ENCODE measurements at regions not wholly inside any gene's neighbourhood (a gene's known extent, or its start where the extent isn't known, plus 50 kb on each side); places are given as distances from the start of the nearest gene placed in this dataset.

DNA sequence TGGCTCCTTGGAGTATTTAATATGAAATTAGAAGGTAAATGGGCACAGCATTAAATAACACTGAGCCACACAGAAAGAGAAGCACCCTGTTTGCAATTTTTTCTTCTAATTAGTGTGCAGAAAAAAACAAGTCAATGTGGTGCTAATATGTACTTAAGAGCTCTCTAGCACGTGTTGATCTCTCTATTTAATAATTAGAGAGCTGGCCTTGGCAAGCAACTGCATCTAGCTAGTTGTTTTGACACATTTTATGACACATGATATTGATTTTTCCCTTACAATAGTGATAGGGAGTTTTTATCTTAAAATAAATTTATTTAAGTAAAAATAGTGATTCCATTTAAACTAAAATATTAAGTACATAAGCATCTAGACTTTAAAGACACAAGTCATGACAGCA lies 54.5 kb upstream of the NUDT12 start:
- intact Hi-C loops (cut with micrococcal nuclease): no loop called here
- Mint-ChIP-seq H3K27ac (no peak overlapping the region), H3K4me3 (no peak overlapping the region), H3K36me3 (ENCODE audit: low read depth) (no peaks in the 10 kb centered on the region), H3K4me1 (no peaks in the 10 kb centered on the region), H3K27me3 (no peaks in the 10 kb centered on the region), H3K9me3 (no peaks in the 10 kb centered on the region)
- ATAC-seq (ENCODE audit: low read depth) (no peak), DNase-seq (no peak)
- CTCF ChIA-PET: no interaction called here
- TF ChIP-seq, protein P1, sequence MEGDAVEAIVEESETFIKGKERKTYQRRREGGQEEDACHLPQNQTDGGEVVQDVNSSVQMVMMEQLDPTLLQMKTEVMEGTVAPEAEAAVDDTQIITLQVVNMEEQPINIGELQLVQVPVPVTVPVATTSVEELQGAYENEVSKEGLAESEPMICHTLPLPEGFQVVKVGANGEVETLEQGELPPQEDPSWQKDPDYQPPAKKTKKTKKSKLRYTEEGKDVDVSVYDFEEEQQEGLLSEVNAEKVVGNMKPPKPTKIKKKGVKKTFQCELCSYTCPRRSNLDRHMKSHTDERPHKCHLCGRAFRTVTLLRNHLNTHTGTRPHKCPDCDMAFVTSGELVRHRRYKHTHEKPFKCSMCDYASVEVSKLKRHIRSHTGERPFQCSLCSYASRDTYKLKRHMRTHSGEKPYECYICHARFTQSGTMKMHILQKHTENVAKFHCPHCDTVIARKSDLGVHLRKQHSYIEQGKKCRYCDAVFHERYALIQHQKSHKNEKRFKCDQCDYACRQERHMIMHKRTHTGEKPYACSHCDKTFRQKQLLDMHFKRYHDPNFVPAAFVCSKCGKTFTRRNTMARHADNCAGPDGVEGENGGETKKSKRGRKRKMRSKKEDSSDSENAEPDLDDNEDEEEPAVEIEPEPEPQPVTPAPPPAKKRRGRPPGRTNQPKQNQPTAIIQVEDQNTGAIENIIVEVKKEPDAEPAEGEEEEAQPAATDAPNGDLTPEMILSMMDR (IDR thresholded peaks at IDR 0.05): no peak
- POLR2A ChIA-PET: no interaction called here

DNA sequence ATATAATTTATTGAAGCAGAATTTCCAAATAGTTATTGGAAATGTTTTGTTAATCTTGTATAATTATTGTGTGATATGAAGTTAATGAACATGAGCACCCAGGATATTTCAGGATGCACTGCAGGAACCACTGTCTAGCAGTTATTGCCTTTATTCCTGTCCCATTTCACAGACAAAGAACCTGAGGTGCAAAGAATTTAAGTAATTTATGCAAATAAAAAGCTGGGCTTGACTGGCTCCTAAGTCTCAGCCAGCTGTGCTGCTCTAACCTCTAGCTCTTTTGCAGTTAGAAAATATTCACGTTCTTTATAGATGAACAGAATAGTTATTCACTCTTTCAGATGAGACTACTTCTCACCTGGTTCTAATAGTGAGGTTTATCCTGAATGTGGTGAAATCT lies 50.0 kb upstream of the NUDT12 start:
- H3K36me3 Mint-ChIP-seq (ENCODE audit: low read depth): no peaks in the 10 kb centered on the region
- no peaks in the 10 kb centered on the region for H3K27me3 Mint-ChIP-seq
- TF ChIP-seq, protein P1 (IDR thresholded peaks at IDR 0.05): no peak
- ATAC-seq (ENCODE audit: low read depth) (no peak), DNase-seq (no peak)
- H3K4me1 Mint-ChIP-seq: no peaks in the 10 kb centered on the region
- intact Hi-C loops (cut with micrococcal nuclease): no loop called here
- POLR2A ChIA-PET: no interaction called here
- no peak overlapping the region for H3K4me3 Mint-ChIP-seq
- no peaks in the 10 kb centered on the region for H3K9me3 Mint-ChIP-seq
- CTCF ChIA-PET: no interaction called here
- no peak overlapping the region for H3K27ac Mint-ChIP-seq

Data from activated B cell treated with CpG ODN at 0.5 μM for 24 hours (primary cell).